MCF 10A (cell line): ENCODE measurements at regions not wholly inside any gene's neighbourhood (a gene's known extent, or its start where the extent isn't known, plus 50 kb on each side); places are given as distances from the start of the nearest gene placed in this dataset.

ENCODE experiments used
- BruUV-seq: library from RNA; stranded (reverse); fragments of 400-500 nt; replicated peaks from 2 replicates; lab custom pipeline; 2021; lab: Mats Ljungman, UMichigan
- CTCF ChIA-PET: fragments of 300-600 bp; sonication (Branson Sonifier 250); formaldehyde crosslinking; extraction: SDS; loops from one replicate; lab custom pipeline; 2021; ENCODE audit warnings: antibody characterized with exemption, inconsistent platforms; lab: Yijun Ruan, JAX
- POLR2A ChIA-PET: fragments of 300-600, 350-650 bp; sonication (Branson Sonifier 250); formaldehyde crosslinking; extraction: SDS; loops from one replicate; lab custom pipeline; 2020; ENCODE audit warnings: antibody characterized with exemption, inconsistent platforms; lab: Yijun Ruan, JAX
- DNase-seq: peaks from one replicate; pipeline ENCODE4 v3.0.0-alpha.2; 2018; ENCODE audit not compliant: unreplicated experiment
- H3K27ac Mint-ChIP-seq: one replicate; pipeline ENCODE4 v1.8.0; 2022; ENCODE audit warnings: mild to moderate bottlenecking, low read depth, mixed read lengths; ENCODE audit not compliant: unreplicated experiment
- H3K27me3 Mint-ChIP-seq: one replicate; pipeline ENCODE4 v1.8.0; 2022; ENCODE audit warnings: mixed read lengths; ENCODE audit not compliant: insufficient read depth, unreplicated experiment
- H3K36me3 Mint-ChIP-seq: one replicate; pipeline ENCODE4 v1.8.0; 2022; ENCODE audit warnings: mild to moderate bottlenecking, moderate library complexity, mixed read lengths; ENCODE audit not compliant: insufficient read depth, unreplicated experiment
- H3K4me1 Mint-ChIP-seq: one replicate; pipeline ENCODE4 v1.8.0; 2022; ENCODE audit warnings: mixed read lengths; ENCODE audit not compliant: insufficient read depth, unreplicated experiment
- H3K4me3 Mint-ChIP-seq: one replicate; pipeline ENCODE4 v1.8.0; 2022; ENCODE audit warnings: mild to moderate bottlenecking, moderate library complexity, mixed read lengths; ENCODE audit not compliant: unreplicated experiment
- H3K9me3 Mint-ChIP-seq: one replicate; pipeline ENCODE4 v1.8.0; 2022; ENCODE audit warnings: mixed read lengths; ENCODE audit not compliant: unreplicated experiment
- CTCF ChIP-seq: fragments of 200-600 bp; IDR thresholded peaks from one replicate; pipeline ENCODE4 v1.8.0; 2022; ENCODE audit warnings: antibody characterized with exemption, mild to moderate bottlenecking; ENCODE audit not compliant: unreplicated experiment
- intact Hi-C: fragments of 100-400 bp; cut with micrococcal nuclease; formaldehyde crosslinking; loops from 2 replicates; pipeline ENCODE4 v1.14.1; 2022

- no peak for TF ChIP-seq CTCF
- no peak overlapping the region for H3K4me3 Mint-ChIP-seq
- CTCF ChIA-PET: no interaction called here
- H3K27ac Mint-ChIP-seq: no peak overlapping the region
- no TSS peak for BruUV-seq
- H3K36me3 Mint-ChIP-seq: no peaks in the 10 kb centered on the region
- H3K9me3 Mint-ChIP-seq: no peaks in the 10 kb centered on the region
- no peak for DNase-seq
- peaks cover 6% of the 10 kb centered on the region for H3K27me3 Mint-ChIP-seq
- intact Hi-C loops: no loop called here
- POLR2A ChIA-PET: no interaction called here
- H3K4me1 Mint-ChIP-seq: no peaks in the 10 kb centered on the region
Measured at GRCh38 chr14:39880965-39881364, 448.7 kb upstream of the FBXO33 start.

GRCh38 chr14:39880106-39880695 is 448.0 kb upstream of the FBXO33 start:
- TF ChIP-seq CTCF: no peak
- H3K36me3 Mint-ChIP-seq: no peaks in the 10 kb centered on the region
- H3K9me3 Mint-ChIP-seq: no peaks in the 10 kb centered on the region
- BruUV-seq: no TSS peak
- peaks cover 14% of the 10 kb centered on the region for H3K27me3 Mint-ChIP-seq
- POLR2A ChIA-PET: no interaction called here
- H3K4me3 Mint-ChIP-seq: no peak overlapping the region
- H3K27ac Mint-ChIP-seq: no peak overlapping the region
- intact Hi-C loops: no loop called here
- H3K4me1 Mint-ChIP-seq: no peaks in the 10 kb centered on the region
- CTCF ChIA-PET: interaction anchor here (0.6 kb wide), 1 partner anchor 235 kb away, joined by 3 read pairs; no protein-coding TSS in a partner anchor
- DNase-seq: no peak

DNA sequence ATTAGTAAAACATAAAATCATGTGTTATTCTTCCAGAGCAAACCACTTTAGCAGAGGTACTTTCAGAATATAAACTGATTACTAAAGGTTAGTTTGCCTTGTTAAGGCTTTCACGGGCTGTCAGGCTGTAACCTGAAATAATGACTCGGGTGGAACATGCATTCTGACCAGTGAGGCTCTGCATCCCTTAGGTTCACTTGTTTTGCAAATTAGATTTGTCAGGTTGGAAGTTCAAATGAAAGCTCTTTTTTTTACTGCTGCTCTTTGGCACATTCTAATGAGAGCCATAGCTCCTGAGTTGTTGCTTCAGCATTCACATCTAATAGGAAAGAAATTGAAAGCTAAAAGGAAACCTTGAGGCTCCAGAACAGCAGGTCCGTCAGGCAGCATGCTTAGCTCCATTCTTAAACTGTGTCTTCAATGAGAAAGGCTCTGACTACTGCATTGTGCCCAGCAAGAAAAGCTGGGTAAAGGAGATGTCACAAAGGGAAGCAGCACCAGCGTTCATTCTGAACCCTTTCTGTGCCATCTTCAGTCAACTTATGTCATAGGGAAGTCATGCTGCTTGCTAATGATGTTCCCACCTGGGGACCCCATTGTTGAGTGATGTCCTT is 445.5 kb upstream of the FBXO33 start:
- Mint-ChIP-seq H3K27ac (no peak overlapping the region), H3K4me3 (no peak overlapping the region), H3K36me3 (no peaks in the 10 kb centered on the region), H3K27me3 (peaks cover 19% of the 10 kb centered on the region), H3K4me1 (no peaks in the 10 kb centered on the region), H3K9me3 (no peaks in the 10 kb centered on the region)
- POLR2A ChIA-PET: no interaction called here
- no peak for TF ChIP-seq CTCF
- no peak for DNase-seq
- intact Hi-C loops: no loop called here
- CTCF ChIA-PET: interaction anchor here (0.9 kb wide), 1 partner anchor 173 kb away, joined by 3 read pairs; no protein-coding TSS in a partner anchor
- BruUV-seq: no TSS peak

DNA sequence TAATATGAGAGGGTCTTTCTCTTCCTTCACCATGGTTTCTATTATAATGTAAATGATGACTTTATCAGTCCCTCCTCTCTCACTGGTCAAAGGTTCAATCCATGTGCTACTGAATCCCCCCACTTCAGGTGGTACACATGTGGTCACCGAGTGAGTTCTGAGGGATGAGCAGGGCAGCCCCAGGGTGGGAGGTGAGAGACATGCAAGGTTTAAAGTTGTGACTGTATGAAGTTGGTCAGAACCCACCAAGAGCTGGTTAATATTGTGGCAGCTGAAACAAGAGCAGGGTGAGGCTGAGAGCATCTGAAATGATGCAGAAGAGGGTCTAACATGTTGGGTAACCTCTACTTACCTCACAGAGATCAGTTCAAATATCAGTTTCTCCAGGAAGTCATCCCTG is 444.7 kb upstream of the FBXO33 start:
- no peak for TF ChIP-seq CTCF
- no peaks in the 10 kb centered on the region for H3K36me3 Mint-ChIP-seq
- peaks cover 19% of the 10 kb centered on the region for H3K27me3 Mint-ChIP-seq
- no peaks in the 10 kb centered on the region for H3K9me3 Mint-ChIP-seq
- H3K4me1 Mint-ChIP-seq: no peaks in the 10 kb centered on the region
- no peak overlapping the region for H3K27ac Mint-ChIP-seq
- BruUV-seq: no TSS peak
- no peak for DNase-seq
- intact Hi-C loops: no loop called here
- ChIA-PET CTCF (no interaction called here), POLR2A (no interaction called here)
- no peak overlapping the region for H3K4me3 Mint-ChIP-seq
